ENCODE measurements at regions not wholly inside any gene's neighbourhood (a gene's known extent, or its start where the extent isn't known, plus 50 kb on each side); places are given as distances from the start of the nearest gene placed in this dataset.

DNA sequence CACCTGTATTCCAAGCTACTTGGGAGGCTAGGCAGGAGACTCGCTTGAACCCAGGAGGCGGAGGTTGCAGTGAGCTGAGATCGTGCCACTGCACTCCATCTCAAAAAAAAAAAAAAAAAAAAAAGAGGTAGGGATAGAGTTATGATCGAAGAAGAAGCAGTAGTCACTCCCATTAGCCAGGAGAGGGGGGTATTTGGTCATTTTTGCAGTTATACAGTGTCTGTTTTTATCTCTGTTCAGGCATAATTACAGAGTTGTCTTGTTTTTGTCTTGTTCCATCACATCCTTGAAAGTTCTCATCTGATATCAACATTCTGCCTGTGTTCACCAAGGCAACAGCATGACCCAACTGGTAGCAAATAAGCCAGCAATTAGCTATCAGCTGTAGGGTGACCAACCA, 98.5 kb upstream of the TMPO start:
- TF ChIP-seq, protein P1, sequence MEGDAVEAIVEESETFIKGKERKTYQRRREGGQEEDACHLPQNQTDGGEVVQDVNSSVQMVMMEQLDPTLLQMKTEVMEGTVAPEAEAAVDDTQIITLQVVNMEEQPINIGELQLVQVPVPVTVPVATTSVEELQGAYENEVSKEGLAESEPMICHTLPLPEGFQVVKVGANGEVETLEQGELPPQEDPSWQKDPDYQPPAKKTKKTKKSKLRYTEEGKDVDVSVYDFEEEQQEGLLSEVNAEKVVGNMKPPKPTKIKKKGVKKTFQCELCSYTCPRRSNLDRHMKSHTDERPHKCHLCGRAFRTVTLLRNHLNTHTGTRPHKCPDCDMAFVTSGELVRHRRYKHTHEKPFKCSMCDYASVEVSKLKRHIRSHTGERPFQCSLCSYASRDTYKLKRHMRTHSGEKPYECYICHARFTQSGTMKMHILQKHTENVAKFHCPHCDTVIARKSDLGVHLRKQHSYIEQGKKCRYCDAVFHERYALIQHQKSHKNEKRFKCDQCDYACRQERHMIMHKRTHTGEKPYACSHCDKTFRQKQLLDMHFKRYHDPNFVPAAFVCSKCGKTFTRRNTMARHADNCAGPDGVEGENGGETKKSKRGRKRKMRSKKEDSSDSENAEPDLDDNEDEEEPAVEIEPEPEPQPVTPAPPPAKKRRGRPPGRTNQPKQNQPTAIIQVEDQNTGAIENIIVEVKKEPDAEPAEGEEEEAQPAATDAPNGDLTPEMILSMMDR (IDR thresholded peaks at IDR 0.05; ENCODE audit: borderline replicate concordance) = peak; percentile 22
- Histone ChIP-seq H3K9me3 (replicated peaks) (no peaks in the 10 kb centered on the region), H3K4me3 (no peak overlapping the region), H3K4me1 (peaks cover 29% of the 10 kb centered on the region), H3K27me3 (ENCODE audit: low read depth) (peaks cover 11% of the 10 kb centered on the region), H3K27ac (replicated peaks) (peak overlapping the region; percentile 24), H3K36me3 (no peaks in the 10 kb centered on the region)
- intact Hi-C loops (cut with micrococcal nuclease) = no loop called here
- DNase-seq = no peak

DNA sequence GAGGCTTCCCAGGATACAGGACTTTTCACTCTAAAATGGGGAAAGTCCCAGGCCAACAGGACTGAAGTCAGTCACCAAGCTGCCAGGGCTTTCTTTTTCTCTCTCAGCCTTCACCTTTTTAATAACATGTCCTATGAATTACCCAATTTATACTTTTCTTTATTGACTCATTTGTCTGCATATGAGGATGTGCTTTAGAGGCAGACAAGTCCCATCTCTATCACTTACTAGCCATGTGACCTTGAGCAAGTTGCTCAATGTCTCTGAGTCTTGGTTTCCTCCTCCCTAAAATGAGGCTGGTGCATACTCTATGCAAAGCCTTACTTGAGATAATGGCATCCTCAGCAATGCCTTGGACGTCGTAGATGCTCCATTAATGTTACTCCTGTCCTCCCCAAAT, 98.1 kb upstream of the TMPO start:
- Histone ChIP-seq H3K4me3 (no peak overlapping the region), H3K4me1 (peaks cover 29% of the 10 kb centered on the region), H3K36me3 (no peaks in the 10 kb centered on the region), H3K27me3 (ENCODE audit: low read depth) (peaks cover 11% of the 10 kb centered on the region), H3K27ac (replicated peaks) (peak overlapping the region; percentile 24), H3K9me3 (replicated peaks) (no peaks in the 10 kb centered on the region)
- intact Hi-C loops (cut with micrococcal nuclease) = no loop called here
- TF ChIP-seq, protein P1 (IDR thresholded peaks at IDR 0.05; ENCODE audit: borderline replicate concordance) = no peak
- no peak for DNase-seq

DNA sequence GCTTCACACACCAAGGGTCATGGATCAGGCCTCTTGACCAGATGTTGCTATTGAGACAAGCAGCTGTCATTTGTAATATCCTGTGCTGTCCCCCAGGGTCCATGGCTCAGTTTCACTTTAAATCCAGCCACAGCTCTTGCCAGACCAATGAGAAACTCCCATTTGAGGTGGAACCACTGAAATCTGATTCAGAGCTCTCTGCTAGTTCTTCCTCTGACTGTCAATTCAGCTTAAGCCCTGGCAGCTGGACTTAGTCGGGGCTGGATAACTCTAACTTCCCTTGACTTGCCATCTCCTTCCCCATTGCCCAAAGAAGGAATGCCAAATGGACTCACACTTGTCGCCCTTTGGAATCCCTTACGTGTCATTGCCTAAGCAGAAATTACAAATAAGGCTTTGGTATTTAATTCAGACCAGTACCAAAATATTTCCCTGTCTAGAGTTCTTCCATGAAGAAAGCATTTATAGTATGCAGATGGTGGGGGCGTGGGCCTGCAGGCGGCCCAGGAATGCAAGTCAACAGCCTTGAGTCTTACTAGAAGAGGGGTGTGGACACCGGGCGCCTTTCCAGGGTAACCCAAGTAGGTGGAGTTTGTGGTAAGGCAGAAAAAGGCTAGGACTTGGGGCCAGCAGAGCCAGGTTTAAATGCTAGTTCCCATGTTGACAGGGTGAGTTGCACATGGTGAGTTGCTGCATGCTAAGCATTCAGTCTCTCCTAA, 96.9 kb upstream of the TMPO start:
- H3K9me3 ChIP-seq (replicated peaks) = no peaks in the 10 kb centered on the region
- H3K27ac ChIP-seq (replicated peaks) = peak overlapping the region; percentile 53
- no peaks in the 10 kb centered on the region for H3K36me3 ChIP-seq
- intact Hi-C loops (cut with micrococcal nuclease) = no loop called here
- peaks cover 11% of the 10 kb centered on the region for H3K27me3 ChIP-seq (ENCODE audit: low read depth)
- peaks cover 29% of the 10 kb centered on the region for H3K4me1 ChIP-seq
- no peak overlapping the region for H3K4me3 ChIP-seq
- DNase-seq = peak; percentile 80
- TF ChIP-seq, protein P1 (IDR thresholded peaks at IDR 0.05; ENCODE audit: borderline replicate concordance) = no peak

DNA sequence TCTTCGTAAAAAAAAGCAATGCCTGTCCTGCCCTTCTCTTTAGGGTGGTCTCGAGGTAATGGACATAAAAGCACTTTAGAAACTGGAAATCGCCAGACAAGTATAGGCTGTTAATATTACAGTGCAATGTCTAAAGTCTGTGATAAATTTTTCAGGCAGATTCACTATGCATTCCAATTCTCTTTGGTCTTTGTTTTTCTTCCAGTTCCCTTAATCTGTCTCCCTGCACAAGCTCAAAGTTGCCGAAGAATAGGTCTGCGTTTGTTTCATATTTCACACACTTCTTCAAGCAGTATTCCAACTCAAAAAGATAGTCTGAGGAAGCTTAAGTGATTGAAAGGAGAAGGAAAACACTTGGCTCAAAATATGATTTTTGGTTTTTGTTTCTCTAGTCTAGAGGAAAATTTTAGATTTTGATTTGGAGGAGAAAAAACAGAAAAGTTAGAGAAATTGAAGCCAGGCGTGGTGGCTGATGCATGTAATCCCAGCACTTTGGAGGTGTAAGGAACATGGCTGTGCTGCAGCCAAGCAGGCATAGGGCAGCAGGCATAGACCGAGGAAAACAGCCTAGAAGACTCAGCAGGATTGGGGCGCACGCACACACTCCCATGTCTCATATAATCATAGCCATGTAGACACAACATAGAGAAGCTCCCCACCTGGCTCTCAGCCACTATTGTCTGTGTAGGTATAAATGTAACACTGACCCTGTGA, 96.2 kb upstream of the TMPO start:
- intact Hi-C loops (cut with micrococcal nuclease) = no loop called here
- H3K9me3 ChIP-seq (replicated peaks) = no peaks in the 10 kb centered on the region

DNA sequence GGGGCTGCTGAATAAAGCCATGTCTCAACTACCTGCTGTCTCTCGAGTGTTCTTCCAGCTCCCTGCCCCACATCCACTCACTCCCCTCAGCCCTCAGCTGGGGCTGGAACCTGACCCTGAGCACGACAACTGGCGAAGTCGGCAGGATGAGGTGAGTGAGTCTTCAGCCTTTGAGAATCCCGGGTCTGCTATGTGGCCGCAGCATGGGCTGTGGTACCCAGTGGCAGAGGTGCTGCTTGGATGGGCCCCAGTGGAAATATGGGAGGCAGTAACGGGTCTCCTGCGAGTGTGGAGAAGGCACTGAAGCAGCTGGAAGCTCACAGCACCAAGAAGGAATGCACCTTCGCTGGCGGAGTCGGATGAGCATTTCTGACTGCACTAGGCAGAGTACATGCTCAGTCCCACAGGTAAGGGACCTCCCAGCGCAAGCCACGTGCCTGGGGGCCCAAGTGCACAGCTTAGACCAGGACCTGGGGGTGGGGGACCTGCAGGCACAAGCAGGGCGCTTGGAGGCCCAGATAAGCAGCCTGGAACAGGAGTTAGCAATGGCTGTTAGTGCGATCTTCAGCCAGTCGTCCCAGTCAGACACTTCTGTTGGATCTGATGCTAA, 95.5 kb upstream of the TMPO start:
- no peaks in the 10 kb centered on the region for H3K9me3 ChIP-seq (replicated peaks)
- TF ChIP-seq, protein P1 (IDR thresholded peaks at IDR 0.05; ENCODE audit: borderline replicate concordance) = no peak
- no peak overlapping the region for H3K4me3 ChIP-seq
- no peak overlapping the region for H3K27ac ChIP-seq (replicated peaks)
- peaks cover 11% of the 10 kb centered on the region for H3K27me3 ChIP-seq (ENCODE audit: low read depth)
- no peak for DNase-seq
- intact Hi-C loops (cut with micrococcal nuclease) = loop anchor here (10.0 kb wide), 1 partner anchor 95 kb away; the partner anchor contains the start of gene TMPO
- peaks cover 33% of the 10 kb centered on the region for H3K4me1 ChIP-seq
- no peaks in the 10 kb centered on the region for H3K36me3 ChIP-seq

More for the DNA sequence above, 96.2 kb upstream of the TMPO start:
- Histone ChIP-seq H3K4me1 (peaks cover 29% of the 10 kb centered on the region), H3K4me3 (no peak overlapping the region), H3K36me3 (no peaks in the 10 kb centered on the region), H3K27ac (replicated peaks) (peak overlapping the region; percentile 53), H3K27me3 (ENCODE audit: low read depth) (peaks cover 11% of the 10 kb centered on the region)
- DNase-seq = no peak
- TF ChIP-seq, protein P1 (IDR thresholded peaks at IDR 0.05; ENCODE audit: borderline replicate concordance) = no peak

All from left ventricle myocardium inferior (tissue), 1 donor.